ENCODE measurements at regions not wholly inside any gene's neighbourhood (a gene's known extent, or its start where the extent isn't known, plus 50 kb on each side); places are given as distances from the start of the nearest gene placed in this dataset.

DNA sequence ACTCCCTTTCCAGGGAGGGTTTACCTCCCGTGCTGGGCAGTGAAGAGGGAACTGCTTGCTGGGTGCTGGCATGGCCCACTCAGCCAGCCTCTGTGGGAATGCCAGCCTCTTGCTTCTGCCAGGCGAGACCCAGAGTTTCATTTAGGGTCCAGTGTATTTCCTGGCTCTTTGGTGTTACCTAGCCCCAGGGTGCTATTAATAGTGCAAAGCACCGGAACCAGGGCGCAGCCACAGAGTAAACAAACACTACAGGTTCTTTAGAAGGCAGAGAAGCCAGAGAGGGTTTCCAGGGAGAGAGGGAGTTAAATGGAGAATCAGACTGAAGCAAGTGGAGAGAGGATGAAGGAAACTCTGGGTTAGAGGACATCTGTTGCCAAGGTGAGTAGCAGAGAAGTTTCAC, 74.9 kb upstream of the SPATA13 start:
- DNase-seq: no peak

GRCh38 chr13:24086642-24087041, 73.9 kb upstream of the SPATA13 start:
- no peak for DNase-seq

GRCh38 chr13:24087605-24088225, 72.8 kb upstream of the SPATA13 start:
- no peak for DNase-seq

GRCh38 chr13:24090049-24090448, 70.5 kb upstream of the SPATA13 start:
- no peak for DNase-seq

DNA sequence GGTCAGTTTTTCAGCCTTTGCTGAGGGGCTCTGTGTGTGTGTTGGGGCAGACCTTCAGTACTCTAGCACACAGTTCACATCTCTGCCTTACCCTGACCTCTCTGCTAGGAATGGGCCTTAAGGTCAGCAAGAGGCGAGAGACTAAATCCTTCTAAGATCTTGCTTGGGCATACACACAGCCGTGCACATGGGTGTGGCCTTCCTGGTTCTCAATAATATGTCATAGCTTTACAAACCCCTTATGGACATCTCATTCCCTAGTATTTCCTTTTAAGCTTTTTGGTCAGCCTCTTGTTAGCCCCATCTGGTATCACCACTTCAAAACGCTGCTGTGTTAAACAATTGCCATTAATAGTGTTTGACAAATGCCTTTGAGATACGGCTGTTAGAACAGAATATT, 69.4 kb upstream of the SPATA13 start:
- no peak for DNase-seq

GRCh38 chr13:24092108-24092507, 68.4 kb upstream of the SPATA13 start:
- no peak for DNase-seq

GRCh38 chr13:24093047-24093446, 67.5 kb upstream of the SPATA13 start:
- no peak for DNase-seq

- no peak for DNase-seq
Observed at GRCh38 chr13:24096659-24097058, 63.9 kb upstream of the SPATA13 start.

- no peak for DNase-seq
Observed at GRCh38 chr13:24097064-24097463, 63.5 kb upstream of the SPATA13 start.

DNA sequence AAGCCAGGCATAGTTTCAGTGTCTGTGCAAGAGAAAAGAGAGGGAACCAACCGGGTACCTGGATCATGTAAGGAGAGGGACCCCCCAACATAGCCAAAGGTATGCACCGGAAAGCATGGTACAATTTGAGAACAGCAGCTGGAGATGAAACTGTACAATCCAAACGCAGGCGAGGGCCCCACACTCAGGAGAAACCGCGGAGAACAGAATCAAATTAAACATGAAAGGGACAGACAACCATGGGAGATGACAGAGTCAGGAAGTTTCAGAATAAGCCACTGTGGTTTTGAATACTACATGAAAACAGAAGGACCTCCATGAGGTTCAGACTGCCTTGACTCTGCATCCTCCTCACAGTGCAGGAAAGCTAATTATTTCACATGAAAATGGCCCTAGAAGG, 62.9 kb upstream of the SPATA13 start:
- no peak for DNase-seq

DNA sequence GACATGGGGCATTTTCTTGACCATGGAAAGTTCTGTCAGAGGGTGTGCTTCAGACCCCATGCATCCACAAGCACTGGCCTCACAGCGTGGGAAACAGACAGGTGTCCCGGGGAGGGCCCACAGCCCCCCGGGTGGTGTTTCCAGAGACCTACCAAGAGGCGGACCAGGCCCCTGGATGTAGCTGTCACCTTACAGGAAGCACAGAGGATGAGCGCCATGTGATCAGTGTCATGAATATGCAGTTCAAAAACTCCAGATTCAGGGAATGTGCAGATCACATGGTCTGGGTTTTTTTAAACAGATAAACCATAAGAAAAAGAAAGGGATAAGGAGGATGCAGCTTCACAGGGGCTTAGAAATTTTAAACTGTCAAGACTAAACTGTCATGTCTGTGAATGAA, 61.0 kb upstream of the SPATA13 start:
- DNase-seq: no peak

GRCh38 chr13:24100188-24100587, 60.3 kb upstream of the SPATA13 start:
- DNase-seq: no peak

- DNase-seq: no peak
Observed at GRCh38 chr13:24103782-24104372, 56.6 kb upstream of the SPATA13 start.

DNA sequence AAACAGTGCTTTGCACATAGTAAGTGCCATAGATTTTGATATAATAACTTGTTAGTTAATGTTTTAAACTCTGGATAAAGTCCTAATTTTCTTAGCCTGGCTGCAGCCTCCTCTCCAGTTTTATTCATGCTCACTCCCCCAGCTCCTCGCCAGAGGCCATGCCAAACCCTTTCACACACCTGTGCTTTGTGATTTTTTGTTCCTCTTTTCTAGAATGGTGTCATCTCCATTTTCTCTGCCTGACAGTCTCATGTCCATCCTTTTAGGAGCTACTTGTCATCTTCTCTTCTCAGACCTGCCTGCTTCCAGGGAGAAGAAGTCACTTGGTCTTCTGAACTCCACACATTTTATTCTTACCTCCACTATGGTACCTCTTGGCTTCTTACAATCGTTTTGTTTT, 55.8 kb upstream of the SPATA13 start:
- no peak for DNase-seq

DNA sequence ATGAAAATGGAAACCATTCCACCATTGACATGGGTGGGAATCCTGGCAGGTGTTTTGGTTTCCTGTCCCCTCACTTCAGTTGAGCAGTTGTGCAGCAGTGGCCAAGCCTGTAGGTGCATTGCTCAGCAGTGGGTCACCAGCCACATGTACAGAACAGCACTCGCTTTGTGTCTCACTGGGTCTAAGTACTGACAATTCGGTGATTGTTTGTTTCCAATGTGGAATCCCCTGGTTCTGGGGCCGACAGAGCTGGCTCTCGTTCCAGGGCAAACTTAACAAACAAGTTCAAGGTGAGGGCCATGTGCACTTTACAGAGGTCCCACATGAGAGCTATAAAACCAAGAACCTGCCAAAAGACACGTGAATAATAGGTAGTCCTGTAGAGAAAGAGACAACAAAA, 54.1 kb upstream of the SPATA13 start:
- DNase-seq: no peak

- DNase-seq: no peak
Observed at GRCh38 chr13:24107955-24108614, 52.4 kb upstream of the SPATA13 start.

DNA sequence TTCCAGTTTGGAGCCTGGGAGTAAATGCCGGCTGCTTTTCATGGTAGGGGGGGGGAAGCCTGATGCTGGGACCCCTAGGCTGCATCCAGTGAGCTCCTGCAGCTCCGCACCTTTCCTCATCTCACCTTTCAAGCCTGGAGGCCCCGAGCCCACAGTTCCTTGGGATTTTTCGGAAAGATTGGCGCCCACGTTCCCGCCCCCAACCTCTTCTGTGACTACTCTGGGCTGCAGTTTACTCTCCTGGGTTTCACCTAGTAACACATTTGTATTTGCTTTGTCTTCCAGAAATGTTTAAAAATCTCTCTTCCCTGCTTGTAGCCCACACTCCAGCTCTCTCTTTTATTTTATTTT, 51.9 kb upstream of the SPATA13 start:
- DNase-seq: no peak

DNA sequence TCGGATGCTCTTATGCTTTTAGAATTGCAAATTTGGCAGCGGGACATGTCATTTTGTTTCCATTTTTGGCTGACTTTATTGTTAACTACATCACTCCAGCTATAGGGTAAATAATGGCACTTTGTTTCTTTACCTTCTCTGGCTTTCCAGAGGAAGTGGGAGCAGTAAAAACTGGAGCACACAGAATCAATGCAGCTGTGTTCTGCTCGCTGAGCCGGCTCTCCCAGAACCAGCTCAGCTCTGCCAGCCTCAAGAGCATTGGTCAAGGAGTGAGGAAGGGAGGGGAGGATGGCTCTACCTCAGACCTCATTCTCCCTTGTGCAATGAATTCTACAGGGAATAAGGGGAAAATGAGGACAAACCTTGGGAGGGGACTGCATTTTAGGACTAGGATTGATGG, 50.5 kb upstream of the SPATA13 start:
- DNase-seq: no peak
